H1 (cell line): ENCODE measurements at regions not wholly inside any gene's neighbourhood (a gene's known extent, or its start where the extent isn't known, plus 50 kb on each side); places are given as distances from the start of the nearest gene placed in this dataset.

Experiments used
- CTCF ChIA-PET: fragments of 300-600 bp; sonication (Branson Sonifier 250); formaldehyde crosslinking; loops from one replicate; lab custom pipeline; 2021; ENCODE audit not compliant: partially characterized antibody; lab: Charles Lee
- POLR2A ChIA-PET: fragments of 300-600 bp; sonication (Branson Sonifier 250); formaldehyde crosslinking; loops from one replicate; lab custom pipeline; 2021; ENCODE audit warnings: inconsistent platforms; ENCODE audit not compliant: partially characterized antibody; lab: Charles Lee
- DNase-seq, 2 experiments: peaks; one replicate each; pipeline versions ENCODE4 v3.0.0 to v3.0.0-alpha.2; 2010 to 2022; ENCODE audit warnings: low spot score in 2 of 2, low read depth in 1 of 2, mixed read lengths in 1 of 2
- FAIRE-seq: peaks from 2 replicates; lab custom pipeline; 2011; peaks lifted over from hg19 to GRCh38; lab: Jason Lieb, UNC
- H2AFZ ChIP-seq: 2 replicates; pipeline ENCODE4 v1.8.1; 2012; ENCODE audit warnings: low read length, inconsistent platforms
- H2AK5ac ChIP-seq: 2 replicates; pipeline ENCODE4 v1.6.1; 2013; ENCODE audit warnings: low read depth, low read length
- H2BK120ac ChIP-seq: replicated peaks from 2 replicates; pipeline ENCODE3; 2013; ENCODE audit warnings: low read depth, low read length, inconsistent platforms
- H2BK12ac ChIP-seq: 2 replicates; pipeline ENCODE4 v1.6.1; 2013; ENCODE audit warnings: low read depth, low read length
- H2BK15ac ChIP-seq: 2 replicates; pipeline ENCODE4 v1.6.1; 2013; ENCODE audit warnings: low read length
- H2BK20ac ChIP-seq: 2 replicates; pipeline ENCODE4 v1.6.1; 2013; ENCODE audit warnings: low read length
- H2BK5ac ChIP-seq: 2 replicates; pipeline ENCODE4 v1.6.1; 2013; ENCODE audit warnings: low read depth, low read length
- H3K14ac ChIP-seq: 2 replicates; pipeline ENCODE4 v1.6.1; 2013; ENCODE audit warnings: inconsistent platforms; ENCODE audit not compliant: insufficient read length
- H3K18ac ChIP-seq: 2 replicates; pipeline ENCODE4 v1.6.1; 2013; ENCODE audit warnings: low read length; ENCODE audit errors: extremely low read depth
- H3K23ac ChIP-seq: 2 replicates; pipeline ENCODE4 v1.6.1; 2013; ENCODE audit warnings: inconsistent platforms; ENCODE audit not compliant: insufficient read length
- H3K23me2 ChIP-seq: 2 replicates; pipeline ENCODE4 v1.6.1; 2013; ENCODE audit warnings: low read depth, low read length
- H3K27ac ChIP-seq: 2 replicates; pipeline ENCODE4 v1.6.1; 2011; ENCODE audit warnings: low read depth, low read length, inconsistent platforms
- H3K27me3 ChIP-seq, 4 experiments: replicated peaks in 1 of 4; 1 replicate in 1 of 4; 2 replicates in 3 of 4; pipeline versions ENCODE4 v1.6.1 to v1.8.1; 2011 to 2013; ENCODE audit warnings: low read length in 3 of 4, mild to moderate bottlenecking in 3 of 4, inconsistent platforms in 2 of 4, mixed read lengths in 2 of 4, moderate library complexity in 1 of 4; ENCODE audit not compliant: control insufficient read depth in 3 of 4, insufficient read depth in 3 of 4; ENCODE audit errors: extremely low read depth in 1 of 4
- H3K36me3 ChIP-seq, 4 experiments: 2 replicates each; pipeline versions ENCODE4 v1.6.1 to v1.8.1; 2011 to 2013; ENCODE audit warnings: mild to moderate bottlenecking in 4 of 4, low read length in 3 of 4, moderate library complexity in 2 of 4, control low read depth in 1 of 4, inconsistent platforms in 1 of 4; ENCODE audit not compliant: insufficient read depth in 4 of 4, control insufficient read depth in 2 of 4
- H3K4ac ChIP-seq: replicated peaks from 2 replicates; pipeline ENCODE3; 2013; ENCODE audit warnings: low read length, low read depth, mixed read lengths, inconsistent platforms; ENCODE audit not compliant: insufficient read length
- H3K4me1 ChIP-seq, 4 experiments: replicated peaks in 1 of 4; 1 replicate in 1 of 4; 2 replicates in 3 of 4; pipeline versions ENCODE4 v1.6.1 to v1.8.1; 2011 to 2013; ENCODE audit warnings: low read length in 3 of 4, inconsistent platforms in 2 of 4, mixed read lengths in 1 of 4; ENCODE audit not compliant: insufficient read depth in 4 of 4, control insufficient read depth in 3 of 4
- H3K4me2 ChIP-seq, 2 experiments: 2 replicates each; pipeline versions ENCODE4 v1.6.1 to v1.8.1; 2011 to 2013; ENCODE audit warnings: low read depth in 2 of 2, low read length in 2 of 2, control low read depth in 1 of 2, inconsistent platforms in 1 of 2, mild to moderate bottlenecking in 1 of 2; ENCODE audit not compliant: insufficient read depth in 1 of 2
- H3K4me3 ChIP-seq, 4 experiments: fragments of 200-600, 300-600 bp in 1 of 4; sonication (generic), shearing (Covaris generic), sonication (Bioruptor Twin) in 1 of 4; 2 replicates each; pipeline versions ENCODE4 v1.5.1 to v1.8.1; 2011 to 2016; ENCODE audit warnings: low read length in 4 of 4, low read depth in 3 of 4, control low read depth in 2 of 4, inconsistent platforms in 2 of 4, mild to moderate bottlenecking in 2 of 4, mixed read lengths in 1 of 4, moderate library complexity in 1 of 4; ENCODE audit not compliant: insufficient read depth in 2 of 4; ENCODE audit errors: extremely low read depth in 1 of 4
- H3K56ac ChIP-seq: replicated peaks from 2 replicates; pipeline ENCODE3; 2013; ENCODE audit warnings: low read depth, mild to moderate bottlenecking, mixed read lengths, low read length, inconsistent platforms; ENCODE audit not compliant: insufficient read length
- H3K79me1 ChIP-seq: 2 replicates; pipeline ENCODE4 v1.6.1; 2013; ENCODE audit warnings: low read depth, low read length, control low read depth
- H3K79me2 ChIP-seq, 2 experiments: 2 replicates each; pipeline versions ENCODE4 v1.6.1 to v1.8.1; 2012 to 2013; ENCODE audit warnings: low read length in 2 of 2, mild to moderate bottlenecking in 2 of 2, inconsistent platforms in 1 of 2; ENCODE audit not compliant: insufficient read depth in 2 of 2, control insufficient read depth in 1 of 2
- H3K9ac ChIP-seq, 4 experiments: replicated peaks in 1 of 4; 1 replicate in 1 of 4; 2 replicates in 3 of 4; pipeline versions ENCODE4 v1.6.1 to v1.8.1; 2011 to 2013; ENCODE audit warnings: low read depth in 3 of 4, low read length in 3 of 4, control low read depth in 2 of 4, mild to moderate bottlenecking in 2 of 4, moderate library complexity in 2 of 4, inconsistent platforms in 1 of 4; ENCODE audit errors: extremely low read depth in 1 of 4
- H3K9me3 ChIP-seq, 2 experiments: 2 replicates each; pipeline versions ENCODE4 v1.6.1 to v1.8.1; 2012 to 2013; ENCODE audit warnings: mild to moderate bottlenecking in 2 of 2, moderate library complexity in 2 of 2, control low read depth in 1 of 2, inconsistent platforms in 1 of 2, low read depth in 1 of 2, low read length in 1 of 2, mixed read lengths in 1 of 2; ENCODE audit not compliant: insufficient read depth in 2 of 2
- H4K20me1 ChIP-seq, 2 experiments: replicated peaks in 1 of 2; 2 replicates each; pipeline versions ENCODE3 to v1.8.1; 2011 to 2013; ENCODE audit warnings: inconsistent platforms in 2 of 2, low read length in 2 of 2, mild to moderate bottlenecking in 1 of 2; ENCODE audit not compliant: insufficient read depth in 2 of 2, control insufficient read depth in 1 of 2
- H4K5ac ChIP-seq: 2 replicates; pipeline ENCODE4 v1.6.1; 2013; ENCODE audit warnings: low read length, low read depth, mixed read lengths, inconsistent platforms; ENCODE audit not compliant: insufficient read length
- H4K8ac ChIP-seq: 2 replicates; pipeline ENCODE4 v1.8.0; 2013; ENCODE audit warnings: mild to moderate bottlenecking, moderate library complexity, low read length, inconsistent platforms; ENCODE audit not compliant: insufficient read depth; ENCODE audit errors: extremely low read depth
- H4K91ac ChIP-seq: replicated peaks from 2 replicates; pipeline ENCODE3; 2013; ENCODE audit warnings: low read length, mixed read lengths, inconsistent platforms; ENCODE audit not compliant: insufficient read length
- CTCF ChIP-seq, 3 experiments: IDR thresholded peaks; 1 replicate in 2 of 3; 2 replicates in 1 of 3; pipeline versions ENCODE4 v1.5.1 to v1.6.1; 2011; ENCODE audit warnings: low read length in 3 of 3, mild to moderate bottlenecking in 3 of 3, inconsistent platforms in 2 of 3, low read depth in 1 of 3, moderate library complexity in 1 of 3; ENCODE audit not compliant: insufficient read depth in 1 of 3; ENCODE audit errors: control extremely low read depth in 1 of 3
- HDAC6 ChIP-seq: IDR thresholded peaks from one replicate; pipeline ENCODE4 v1.7.1; 2012; ENCODE audit warnings: low read depth, mild to moderate bottlenecking, inconsistent platforms, low read length, moderate library complexity
- KDM1A ChIP-seq: fragments of 200-600, 300-600 bp; sonication (generic); IDR thresholded peaks from 2 replicates; pipeline ENCODE4 v1.7.1; 2016; ENCODE audit warnings: mild to moderate bottlenecking, low read length, borderline replicate concordance
- KDM4A ChIP-seq: IDR thresholded peaks from one replicate; pipeline ENCODE4 v1.7.1; 2012; ENCODE audit warnings: low read depth, mild to moderate bottlenecking, moderate library complexity, low read length, inconsistent platforms; ENCODE audit not compliant: severe bottlenecking
- SIN3A ChIP-seq, 2 experiments: IDR thresholded peaks in 1 of 2; conservative IDR thresholded peaks in 1 of 2; 2 replicates each; pipeline ENCODE4 v1.6.1; 2011 to 2012; ENCODE audit warnings: low read length in 2 of 2, improper control_type of control experiment in 1 of 2, low read depth in 1 of 2, mild to moderate bottlenecking in 1 of 2
- USF2 ChIP-seq: IDR thresholded peaks from 2 replicates; pipeline ENCODE4 v1.6.1; 2011; ENCODE audit warnings: low read length, improper control_type of control experiment
- WGBS, 2 experiments: shearing (Covaris generic) in 1 of 2; methylation state at CpG; one replicate each; pipeline versions ENCODE4 v1.1.6 to v1.1.7; 2013 to 2015; ENCODE audit warnings: low lambda C conversion rate in 2 of 2, mixed read lengths in 2 of 2, inconsistent platforms in 1 of 2, low coverage in 1 of 2, missing lambda C conversion rate in 1 of 2; ENCODE audit not compliant: insufficient replicate concordance in 2 of 2, insufficient coverage in 1 of 2, insufficient read length in 1 of 2; ENCODE audit errors: extremely low coverage in 1 of 2, missing lambda C conversion rate in 1 of 2; 5-methylcytosine and 5-hydroxymethylcytosine counted together

DNA sequence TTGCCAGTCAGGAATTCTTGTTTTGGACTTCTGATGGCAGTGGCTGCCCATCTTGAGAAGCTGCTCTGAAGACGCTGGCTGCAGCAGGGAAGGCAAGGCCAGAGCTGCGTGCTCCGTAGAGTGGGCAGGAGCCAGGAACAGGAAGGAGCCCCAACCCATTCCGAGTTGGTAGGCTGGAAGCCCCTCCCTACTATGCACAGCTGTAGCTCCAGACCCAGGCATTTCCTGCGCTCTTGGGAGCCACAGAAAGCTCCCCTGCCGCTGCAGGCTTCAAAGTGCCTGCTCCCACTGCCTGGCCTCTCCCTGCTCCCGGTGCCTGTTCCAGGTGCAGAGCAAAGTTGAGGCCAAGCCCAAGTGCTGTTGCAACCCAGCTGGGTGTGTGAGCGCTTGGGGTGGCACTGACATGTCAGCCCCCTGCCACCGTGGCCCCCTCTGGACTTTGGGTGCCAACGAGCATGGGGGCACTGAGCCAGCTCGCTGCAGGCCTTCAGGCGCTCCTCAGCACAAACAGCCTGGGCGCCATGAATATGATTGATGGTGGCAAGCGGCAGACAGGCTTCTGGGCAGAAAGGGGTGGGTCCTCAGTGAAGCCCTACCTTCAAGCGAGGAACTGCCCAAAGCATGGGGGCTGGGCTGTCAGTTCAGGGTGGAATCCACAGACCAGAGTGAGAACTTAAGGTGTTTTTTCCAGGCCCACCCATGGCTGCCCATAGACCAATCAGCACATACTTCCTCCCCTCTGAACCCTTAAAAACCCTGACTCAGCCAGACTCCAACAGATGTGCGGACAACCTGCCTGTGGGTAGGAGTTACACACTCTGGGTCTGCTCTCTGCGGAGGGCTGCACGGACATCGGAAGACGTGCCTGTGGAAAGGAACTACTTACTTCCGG, 677.2 kb upstream of the INTU start:
- no peak overlapping the region for H4K91ac ChIP-seq
- WGBS, 2 experiments: 91% methylated on average over 17 of the region's 21 CpGs; no CpG with 5 or more reads in 1 of the 2 experiments
- TF ChIP-seq USF2 (no peak), SIN3A (conservative IDR thresholded peaks at IDR 0.05 in 1 of 2, IDR thresholded peaks at IDR 0.05 in 1 of 2; ENCODE audit: low read depth in 1 of 2, low read length in 2 of 2) (no peak), HDAC6 (no peak), CTCF (IDR thresholded peaks at IDR 0.05; ENCODE audit: control extremely low read depth in 1 of 3, insufficient read depth in 1 of 3, low read depth in 1 of 3, low read length in 3 of 3) (no peak), KDM1A (no peak), KDM4A (no peak)

More for the DNA sequence above, 677.2 kb upstream of the INTU start:
- H2BK120ac ChIP-seq: no peak overlapping the region
- no peaks in the 10 kb centered on the region for H3K27me3 ChIP-seq
- no peaks in the 10 kb centered on the region for H3K79me2 ChIP-seq
- H3K14ac ChIP-seq: no peak overlapping the region
- no peaks in the 10 kb centered on the region for H4K20me1 ChIP-seq
- H3K23ac ChIP-seq: no peak overlapping the region
- CTCF ChIA-PET: interaction anchor here (0.6 kb wide), 1 partner anchor 26 kb away, joined by 3 read pairs; no protein-coding TSS in a partner anchor
- peaks cover 0 to 3% (median under 1%) of the 10 kb centered on the region in 4 experiments; a peak in 1 of 7 replicates for H3K4me1 ChIP-seq
- POLR2A ChIA-PET: interaction anchor here (0.6 kb wide), 1 partner anchor 50 kb away, joined by 3 read pairs; no protein-coding TSS in a partner anchor
- no peak overlapping the region for H2BK5ac ChIP-seq
- DNase-seq: no peak
- H3K4me3 ChIP-seq: no peak overlapping the region
- no peak overlapping the region for H3K9ac ChIP-seq
- H2BK15ac ChIP-seq: peak overlapping the region; percentile 46; the same call in 1 of the 2 replicates
- H4K5ac ChIP-seq: no peak overlapping the region
- no peak overlapping the region for H3K27ac ChIP-seq
- no peak overlapping the region for H2BK20ac ChIP-seq
- H4K8ac ChIP-seq: peak overlapping the region; percentile 71
- H3K56ac ChIP-seq: no peak overlapping the region
- no peaks in the 10 kb centered on the region for H3K9me3 ChIP-seq
- no peak overlapping the region for H3K4ac ChIP-seq
- H3K23me2 ChIP-seq: no peaks in the 10 kb centered on the region
- peak overlapping the region; percentile 14; the same call in 1 of the 2 replicates for H2BK12ac ChIP-seq
- no peak overlapping the region for H3K4me2 ChIP-seq
- peak overlapping the region; percentile 88; the same call in 1 of the 2 replicates for H2AFZ ChIP-seq
- no peak overlapping the region for H2AK5ac ChIP-seq
- no peak overlapping the region; the same call in 1 of the 2 replicates for H3K18ac ChIP-seq
- no peaks in the 10 kb centered on the region for H3K79me1 ChIP-seq
- H3K36me3 ChIP-seq: no peaks in the 10 kb centered on the region
- no peak for FAIRE-seq
